NCI-H82 treated with DMSO at 0.1 percent for 48 hours (cell line): ENCODE measurements at regions not wholly inside any gene's neighbourhood (a gene's known extent, or its start where the extent isn't known, plus 50 kb on each side); places are given as distances from the start of the nearest gene placed in this dataset.
"Not testable (repeated sequence)": the region's sequence is repeated elsewhere in the genome, so short reads cannot be mapped to it uniquely, and the experiment has no call there.

Experiments used
- DNase-seq: peaks from one replicate; lab custom pipeline; 2025; ENCODE audit not compliant: unreplicated experiment; lab: John Stamatoyannopoulos, UW

DNA sequence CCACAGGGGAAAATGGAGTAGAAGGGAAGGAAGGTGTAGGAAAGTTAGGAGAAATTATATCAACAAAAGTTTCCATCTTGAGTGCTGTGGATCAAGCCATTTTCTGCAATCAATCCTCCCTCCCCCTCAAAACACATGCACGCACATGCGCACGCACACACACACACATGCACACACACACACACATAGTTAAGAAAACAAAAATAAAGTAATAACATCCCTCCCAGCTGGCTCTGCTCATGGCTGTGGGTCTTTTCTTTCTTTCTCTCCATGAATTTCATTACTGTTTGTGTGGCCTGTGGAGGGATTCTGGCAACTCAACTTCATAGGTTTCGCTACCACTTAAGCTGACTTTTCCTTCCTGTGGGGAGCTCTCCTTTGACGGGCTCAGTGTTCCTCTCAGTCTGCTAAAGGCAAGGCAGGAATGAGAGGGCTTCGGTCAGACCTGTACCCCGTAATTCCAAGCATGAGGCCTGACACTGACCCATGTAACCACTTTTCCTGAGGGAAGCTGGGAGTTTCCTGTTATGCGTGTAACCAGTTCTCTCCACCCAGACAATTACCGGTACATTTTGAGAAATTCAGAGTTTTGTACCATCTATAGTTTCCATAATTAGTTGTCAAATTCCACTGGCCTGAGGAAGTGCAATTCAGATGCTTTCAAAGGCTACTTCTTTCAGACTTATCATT lies 79.8 kb downstream of the ZNF92 start:
- no peak for DNase-seq

DNA sequence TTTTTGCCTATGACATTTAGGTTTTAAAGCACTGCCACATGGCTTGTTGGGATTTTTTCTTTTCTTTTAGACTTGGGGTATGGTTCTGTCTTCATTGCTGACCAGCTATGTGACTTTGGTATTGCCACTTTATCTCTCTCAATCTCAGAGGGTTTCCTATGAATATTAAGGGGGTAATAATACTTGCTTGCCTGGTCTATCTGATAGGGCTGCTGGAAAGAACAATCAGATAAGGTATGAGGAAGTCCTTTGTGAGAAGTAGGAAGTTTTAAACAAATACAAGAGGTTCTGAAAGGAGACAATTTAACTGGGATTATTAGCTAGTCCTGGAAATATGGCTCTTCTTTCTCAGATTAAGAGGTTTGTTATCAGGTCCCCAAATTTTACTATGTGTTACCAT lies 80.8 kb downstream of the ZNF92 start:
- no peak for DNase-seq

DNA sequence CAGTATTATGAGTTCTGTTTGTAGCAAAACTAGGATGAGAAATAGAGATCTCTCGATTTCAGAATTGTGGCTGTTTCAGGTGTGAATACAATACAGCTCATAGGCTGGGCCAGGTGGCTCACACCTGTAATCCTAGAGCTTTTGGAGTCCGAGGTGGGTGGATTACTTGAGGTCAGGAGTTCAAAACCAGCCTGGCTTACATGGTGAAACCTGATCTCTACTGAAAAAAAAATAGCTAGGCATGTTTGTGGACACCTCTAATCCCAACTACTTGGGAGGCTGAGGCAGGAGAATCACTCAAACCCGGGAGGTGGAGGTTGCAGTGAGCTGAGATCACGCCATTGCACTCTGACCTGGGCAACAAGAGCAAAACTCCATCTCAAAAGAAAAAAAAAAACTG lies 81.4 kb downstream of the ZNF92 start:
- not testable (repeated sequence) for DNase-seq

DNA sequence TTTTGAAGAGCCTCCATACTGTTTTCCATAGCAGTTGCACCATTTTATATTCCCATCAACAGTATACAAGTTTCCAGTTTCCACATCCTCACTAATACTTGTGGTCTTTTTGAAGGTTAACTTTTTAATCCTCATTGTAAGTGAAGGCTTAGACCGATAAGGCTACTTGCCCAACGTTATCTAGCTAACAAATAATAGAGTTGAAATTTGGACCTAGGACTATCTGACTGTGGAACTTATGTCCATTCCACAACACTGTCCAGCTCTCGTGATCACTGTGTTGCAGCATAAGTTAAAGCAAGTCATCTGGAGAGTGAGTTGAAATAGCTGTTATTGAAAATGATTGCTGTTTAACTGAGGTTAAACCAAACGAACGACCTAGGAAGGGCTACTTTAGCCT lies 84.0 kb downstream of the ZNF92 start:
- no peak for DNase-seq

DNA sequence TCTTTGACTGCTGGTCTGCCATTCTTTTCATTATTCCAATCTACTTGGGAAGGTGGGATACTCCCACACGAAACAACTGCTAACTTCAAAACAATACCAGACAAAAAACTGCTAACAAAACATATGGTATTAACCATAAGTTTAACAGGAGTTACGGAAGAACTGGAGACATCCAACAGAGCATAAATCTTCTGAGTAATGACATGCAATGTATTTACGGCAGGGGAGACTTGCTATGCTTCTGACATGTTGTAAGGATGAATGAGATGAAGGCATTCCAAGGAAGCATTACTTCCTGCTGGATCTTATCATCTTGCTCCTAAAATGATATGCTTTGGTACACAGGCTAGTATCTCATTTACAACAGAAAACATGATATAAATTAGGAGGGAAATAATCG lies 85.8 kb downstream of the ZNF92 start:
- no peak for DNase-seq

DNA sequence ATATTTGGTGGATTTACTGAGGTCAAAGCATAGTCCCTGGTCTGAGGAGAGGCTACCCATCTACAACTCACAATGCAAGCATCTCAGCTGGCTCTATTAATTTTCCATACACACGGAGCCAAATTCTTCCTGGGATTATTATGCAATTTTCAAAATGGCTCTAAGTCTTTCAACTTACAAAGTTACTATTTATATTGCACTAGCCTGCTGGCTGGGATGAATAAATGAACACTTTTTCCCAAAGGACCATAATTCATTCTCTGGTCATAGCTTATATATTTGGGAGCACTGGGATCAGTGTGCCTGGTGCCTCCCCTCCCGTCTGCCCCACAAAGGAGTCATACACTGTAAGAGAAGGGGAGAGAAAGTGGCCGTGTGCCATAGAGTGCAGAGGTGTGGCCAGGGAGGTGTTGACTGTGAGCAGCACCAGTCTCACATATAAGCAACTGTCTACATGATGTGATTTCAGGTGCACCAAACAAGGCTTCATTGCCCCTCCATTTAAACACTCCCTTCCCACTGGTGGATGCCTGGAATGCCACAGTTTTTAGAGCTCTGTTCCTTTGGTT lies 88.6 kb downstream of the ZNF92 start:
- no peak for DNase-seq

DNA sequence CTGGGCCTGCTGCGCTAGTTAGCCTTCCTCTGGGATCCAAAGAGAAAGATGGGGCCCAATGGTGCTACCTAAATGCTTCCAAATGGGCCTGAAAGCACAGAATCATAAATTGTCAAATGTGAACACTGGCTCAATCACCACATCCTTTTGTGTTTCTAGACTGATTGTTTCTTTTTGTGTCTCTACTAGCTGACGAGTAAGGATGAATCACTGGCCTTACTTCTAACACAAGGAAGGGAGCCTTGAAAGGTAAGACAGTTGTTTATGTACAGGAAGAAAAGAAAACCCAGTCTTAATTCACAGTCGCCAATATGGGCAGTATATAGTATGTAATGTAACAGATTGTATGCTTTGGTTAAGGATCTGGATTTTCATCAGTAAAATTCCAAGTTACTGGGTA lies 89.5 kb downstream of the ZNF92 start:
- no peak for DNase-seq

DNA sequence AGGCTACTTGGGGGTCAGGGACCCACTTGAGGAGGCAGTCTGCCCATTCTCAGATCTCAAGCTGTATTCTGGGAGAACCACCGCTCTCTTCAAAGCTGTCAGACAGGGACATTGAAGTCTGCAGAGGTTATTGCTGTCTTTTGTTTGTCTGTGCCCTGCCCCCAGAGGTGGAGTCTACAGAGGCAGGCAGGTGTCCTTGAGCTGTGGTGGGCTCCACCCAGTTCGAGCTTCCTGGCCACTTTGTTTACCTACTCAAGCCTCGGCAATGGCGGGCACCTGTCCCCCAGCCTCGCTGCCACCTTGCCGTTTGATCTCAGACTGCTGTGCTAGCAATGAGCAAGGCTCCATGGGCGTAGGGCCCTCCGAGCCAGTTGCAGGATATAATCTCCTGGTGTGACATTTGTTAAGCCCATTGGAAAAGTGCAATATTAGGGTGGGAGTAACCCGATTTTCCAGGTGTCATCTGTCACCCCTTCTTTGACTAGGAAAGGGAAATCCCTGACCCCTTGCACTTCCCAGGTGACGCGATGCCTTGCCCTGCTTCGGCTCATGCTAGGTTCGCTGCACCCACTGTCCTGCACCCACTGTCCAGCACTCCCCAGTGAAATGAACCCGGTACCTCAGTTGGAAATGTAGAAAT lies 96.4 kb downstream of the ZNF92 start:
- DNase-seq: not testable (repeated sequence)

DNA sequence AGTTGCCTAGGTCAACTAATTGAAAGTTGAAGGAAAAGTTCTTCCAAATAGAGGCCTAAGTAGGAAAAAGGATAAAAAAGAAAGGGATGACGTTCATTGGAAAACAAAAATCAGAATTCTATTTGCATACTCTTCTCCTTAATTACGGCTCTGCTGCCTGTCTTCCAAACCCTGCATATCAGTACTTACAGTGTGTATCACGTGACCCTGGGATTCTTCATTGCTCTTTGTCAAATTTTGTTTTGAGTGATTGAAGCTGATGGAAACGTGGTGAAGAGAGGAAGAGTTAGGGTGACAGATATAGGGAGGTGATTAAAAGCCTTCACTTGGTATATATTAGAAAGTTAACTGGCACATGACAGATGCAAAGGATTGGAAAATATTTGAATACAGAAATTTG lies 97.9 kb downstream of the ZNF92 start:
- no peak for DNase-seq

DNA sequence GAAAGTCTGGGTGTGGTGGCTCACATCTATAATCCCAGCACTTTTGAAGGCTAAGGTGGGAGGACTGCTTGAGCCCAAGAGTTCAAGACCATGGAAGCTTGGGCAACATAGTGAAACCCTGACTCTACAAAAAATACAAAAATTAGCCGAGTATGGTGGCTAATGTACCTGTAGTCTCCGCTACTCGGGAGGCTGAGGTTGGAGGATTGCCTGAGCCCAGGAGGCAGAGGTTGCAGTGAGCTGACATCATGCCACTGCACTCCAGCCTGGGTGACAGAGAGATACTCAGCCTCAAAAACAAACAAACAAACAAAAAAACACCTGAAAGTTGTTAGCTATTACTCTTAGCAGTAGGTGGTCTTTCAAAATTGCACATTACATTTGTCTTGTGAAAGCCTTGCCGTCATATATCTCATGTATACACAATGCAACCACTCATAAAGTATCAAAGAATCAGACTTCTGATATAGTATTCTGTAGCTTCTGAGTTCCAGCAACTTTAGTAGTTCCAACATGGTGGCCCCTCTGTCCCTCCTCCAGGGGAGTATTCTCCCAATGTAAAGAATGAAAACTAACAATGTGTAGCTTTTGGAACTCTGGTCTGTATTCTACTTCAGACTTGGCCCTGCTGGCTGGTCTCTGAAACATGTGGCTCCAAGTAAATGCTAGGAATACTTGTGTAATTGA lies 101.5 kb downstream of the ZNF92 start:
- no peak for DNase-seq

DNA sequence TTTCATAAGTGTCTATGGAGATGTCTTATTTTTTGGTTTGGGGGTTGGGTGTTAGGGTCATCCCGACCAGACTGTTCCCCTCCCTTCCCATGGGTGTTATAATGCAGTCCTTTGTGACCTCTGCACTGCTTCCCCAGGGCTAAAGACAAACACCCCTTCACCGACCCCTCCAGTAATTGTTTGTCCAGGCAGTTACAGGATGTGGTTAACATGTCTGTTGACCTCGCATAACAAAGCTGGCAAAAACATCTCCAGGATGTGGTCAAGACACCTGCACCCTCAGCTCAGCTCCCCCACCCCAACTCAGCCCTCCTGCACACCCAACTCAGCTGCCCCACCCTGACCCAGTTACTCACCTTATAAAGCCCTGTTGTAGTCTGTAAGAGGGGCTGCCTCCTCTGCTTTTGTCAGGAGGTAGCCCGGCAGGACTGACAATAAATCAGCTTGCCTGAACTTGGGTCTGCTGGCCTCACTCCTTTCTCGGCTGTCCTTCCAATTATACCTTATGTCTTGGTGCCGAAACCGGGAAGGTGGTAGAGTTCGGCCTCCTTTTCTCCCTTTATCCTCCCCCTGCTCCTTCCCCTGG lies 102.2 kb downstream of the ZNF92 start:
- no peak for DNase-seq

DNA sequence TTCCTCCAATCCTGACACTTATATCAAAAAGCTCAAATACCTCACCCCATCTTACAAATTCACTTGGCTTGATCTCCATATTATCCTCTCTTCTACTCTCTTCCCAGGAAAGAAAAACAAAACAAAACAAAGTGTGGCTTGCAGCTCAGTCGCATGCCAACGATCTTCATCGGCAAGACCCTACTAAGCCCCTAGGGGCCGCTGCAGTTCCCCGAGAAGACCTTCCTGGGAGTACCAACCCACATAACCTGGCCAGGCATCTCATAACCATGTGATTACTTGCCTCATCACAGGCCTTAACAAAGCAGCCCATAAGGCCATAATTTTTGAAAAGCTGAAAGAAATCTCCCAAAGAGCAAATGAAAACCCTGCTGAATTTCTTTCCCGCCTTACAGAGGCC lies 103.7 kb downstream of the ZNF92 start:
- no peak for DNase-seq

DNA sequence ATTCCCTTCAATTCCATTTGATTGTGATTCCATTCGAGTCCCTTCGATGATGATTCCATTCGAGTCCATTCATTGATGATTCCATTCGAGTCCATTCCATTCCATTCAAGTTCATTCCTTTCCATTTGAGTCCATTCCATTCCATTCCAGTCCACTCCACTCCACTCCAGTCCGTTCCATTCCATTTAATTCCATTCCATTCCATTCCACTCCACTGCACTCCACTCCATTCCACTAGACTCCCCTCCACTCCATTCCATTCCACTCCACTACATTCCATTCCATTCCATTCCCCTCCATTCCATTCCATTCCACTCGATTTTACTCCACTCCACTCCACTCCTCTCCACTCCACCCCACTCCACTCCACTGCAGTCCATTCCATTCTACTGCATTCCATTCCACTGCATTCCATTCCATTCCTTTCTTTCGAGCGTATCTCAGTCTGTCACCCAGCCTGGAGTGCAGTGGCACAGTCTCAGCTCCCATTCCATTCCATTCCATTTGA lies 115.7 kb downstream of the ZNF92 start:
- DNase-seq: no peak

DNA sequence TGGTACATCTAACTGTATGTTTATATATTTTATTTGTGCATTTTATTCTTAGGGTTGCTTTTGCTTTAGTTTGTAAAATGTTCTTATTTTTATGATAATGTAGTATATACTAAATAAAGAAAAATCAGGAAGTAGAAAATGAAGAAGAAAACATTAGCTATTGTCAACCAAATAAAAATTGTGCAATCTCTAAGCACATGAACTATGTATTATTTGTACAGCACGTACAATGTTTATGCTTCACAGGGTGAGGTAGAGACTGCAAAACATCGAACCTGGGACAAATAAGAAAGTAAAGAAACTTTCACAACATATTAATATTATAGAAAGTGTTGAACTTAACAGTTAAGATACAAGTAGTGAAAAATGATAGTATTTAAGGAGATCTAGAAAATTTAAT lies 123.0 kb downstream of the ZNF92 start:
- not testable (repeated sequence) for DNase-seq

DNA sequence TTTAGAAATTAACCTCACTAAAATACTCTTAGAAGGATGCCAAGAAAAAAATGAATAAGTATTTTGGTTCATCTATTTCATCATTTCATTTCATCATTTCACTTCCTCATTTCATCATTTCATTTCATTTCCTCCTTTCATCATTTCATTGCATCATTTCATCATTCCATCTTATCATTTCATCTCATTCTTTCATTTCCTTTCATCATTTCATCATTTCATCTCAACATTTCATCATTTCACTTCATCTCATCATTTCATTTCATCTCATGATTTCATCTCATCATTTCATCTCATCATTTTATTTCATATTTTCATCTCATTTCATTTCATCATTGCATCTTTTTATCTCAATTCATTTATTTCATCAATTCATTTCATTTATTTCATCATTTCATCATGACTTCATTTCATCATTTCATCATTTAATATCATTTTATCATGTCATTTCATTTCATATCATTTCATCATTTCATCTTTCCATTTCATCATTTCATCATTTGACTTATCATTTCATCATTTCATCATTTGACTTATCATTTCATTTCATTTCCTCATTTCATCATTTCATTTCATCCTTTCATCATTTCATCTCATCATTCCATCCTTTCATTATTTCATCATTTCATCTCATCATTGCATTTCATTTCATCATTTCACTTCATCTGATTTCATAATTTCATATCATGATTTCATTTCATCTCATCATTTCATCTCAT lies 129.9 kb downstream of the ZNF92 start:
- DNase-seq: no peak

DNA sequence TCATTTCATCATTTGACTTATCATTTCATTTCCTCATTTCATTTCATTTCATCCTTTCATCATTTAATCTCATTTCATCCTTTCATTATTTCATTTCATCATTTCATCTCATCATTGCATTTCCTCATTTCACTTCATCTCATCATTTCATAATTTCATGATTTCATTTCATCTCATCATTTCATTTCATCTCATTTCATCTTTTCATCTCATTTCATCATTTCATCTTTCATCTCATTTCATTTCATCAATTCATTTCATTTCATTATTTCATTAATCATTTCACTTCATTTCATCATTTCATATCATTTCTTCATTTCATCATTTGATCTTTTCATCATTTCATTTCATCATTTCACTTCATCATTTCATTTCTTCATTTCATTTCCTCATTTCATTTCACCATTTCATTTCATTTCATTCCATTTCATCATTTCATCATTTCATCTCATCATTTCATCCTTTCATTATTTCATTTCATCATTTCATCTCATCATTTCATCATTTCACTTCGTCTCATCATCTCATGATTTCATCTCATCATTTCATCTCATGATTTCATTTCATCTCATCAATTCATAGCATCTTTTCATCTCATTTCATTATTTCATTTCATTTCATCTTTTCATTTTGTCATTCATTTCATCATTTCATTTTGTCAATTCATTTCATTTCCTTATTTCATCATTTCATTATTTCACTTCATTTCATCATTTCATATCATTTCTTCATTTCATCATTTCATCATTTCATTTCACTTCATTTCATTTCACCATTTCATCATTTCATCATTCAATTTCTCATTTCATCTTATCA lies 131.1 kb downstream of the ZNF92 start:
- not testable (repeated sequence) for DNase-seq

DNA sequence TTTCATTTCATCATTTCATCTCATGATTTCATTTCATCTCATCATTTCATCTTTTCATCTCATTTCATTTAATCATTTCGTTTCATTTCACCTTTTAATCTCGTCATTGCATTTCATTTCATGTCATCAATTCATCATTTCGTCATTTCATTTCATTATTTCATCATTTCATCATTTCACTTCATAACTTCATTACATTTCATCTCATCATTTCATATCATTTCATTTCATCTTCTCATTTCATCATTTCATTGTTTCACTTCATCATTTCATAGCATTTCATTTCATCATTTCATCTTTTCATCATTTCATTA lies 131.6 kb downstream of the ZNF92 start:
- not testable (repeated sequence) for DNase-seq

DNA sequence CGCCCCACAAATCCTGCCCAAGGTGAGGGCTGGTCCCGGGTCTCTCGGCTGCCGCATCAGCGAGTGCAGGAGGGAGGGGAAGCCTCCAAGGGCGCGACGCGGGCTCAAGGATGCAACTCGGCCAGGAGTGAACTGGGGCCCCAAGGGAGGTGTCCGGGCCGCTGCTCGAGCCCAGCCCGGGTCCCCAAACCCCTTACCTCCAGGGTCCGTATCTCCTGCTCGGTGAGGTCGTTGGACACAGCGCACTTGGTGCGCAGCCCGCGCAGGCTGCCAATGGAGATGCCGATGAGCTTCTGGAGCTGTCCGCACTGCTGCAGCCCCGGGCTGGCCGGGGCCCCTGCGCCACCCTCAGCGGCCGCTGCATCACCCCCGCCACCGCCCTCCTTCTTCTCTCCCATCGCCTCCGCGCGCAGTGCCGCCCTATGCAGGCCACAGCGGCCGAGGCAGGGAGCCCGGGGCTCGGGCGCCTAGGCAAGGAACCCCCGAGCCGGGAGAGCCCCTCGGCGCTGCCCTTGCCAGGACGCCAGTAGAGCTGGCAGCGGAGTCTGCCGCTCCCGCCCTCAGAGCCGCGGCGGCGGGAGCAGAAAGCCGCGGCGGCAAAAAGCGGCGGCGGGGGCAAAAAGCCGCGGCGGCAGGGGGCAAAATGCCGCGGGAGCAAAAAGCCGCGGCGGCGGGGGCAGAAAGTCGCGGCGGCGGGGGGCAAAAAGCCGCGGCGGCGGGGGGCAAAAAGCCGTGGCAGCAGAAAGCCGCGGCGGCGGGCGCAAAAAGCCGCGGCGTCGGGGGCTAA lies 135.1 kb downstream of the ZNF92 start:
- not testable (repeated sequence) for DNase-seq
